DMS 273 (cell line): ENCODE measurements at regions not wholly inside any gene's neighbourhood (a gene's known extent, or its start where the extent isn't known, plus 50 kb on each side); places are given as distances from the start of the nearest gene placed in this dataset.

ENCODE experiments used
- DNase-seq: peaks from one replicate; lab custom pipeline; 2025; ENCODE audit not compliant: unreplicated experiment; lab: John Stamatoyannopoulos, UW

- DNase-seq = no peak
Observed at GRCh38 chr18:78130232-78131195, 849.1 kb upstream of the SALL3 start.

- DNase-seq = no peak
Observed at GRCh38 chr18:78133729-78134128, 845.9 kb upstream of the SALL3 start.

GRCh38 chr18:78136986-78137385 is 842.6 kb upstream of the SALL3 start:
- no peak for DNase-seq

- no peak for DNase-seq
Observed at GRCh38 chr18:78138983-78139496, 840.6 kb upstream of the SALL3 start.

GRCh38 chr18:78140294-78140693 is 839.3 kb upstream of the SALL3 start:
- DNase-seq = no peak

- no peak for DNase-seq
Observed at GRCh38 chr18:78144669-78145068, 834.9 kb upstream of the SALL3 start.

- DNase-seq = no peak
Observed at GRCh38 chr18:78145096-78145495, 834.5 kb upstream of the SALL3 start.

GRCh38 chr18:78146136-78147085 is 833.2 kb upstream of the SALL3 start:
- no peak for DNase-seq

GRCh38 chr18:78150590-78150989 is 829.0 kb upstream of the SALL3 start:
- DNase-seq = no peak

GRCh38 chr18:78151234-78151633 is 828.4 kb upstream of the SALL3 start:
- DNase-seq = no peak

GRCh38 chr18:78151948-78152725 is 827.5 kb upstream of the SALL3 start:
- DNase-seq = no peak

- DNase-seq = no peak
Observed at GRCh38 chr18:78153362-78153761, 826.3 kb upstream of the SALL3 start.

- no peak for DNase-seq
Observed at GRCh38 chr18:78154444-78154843, 825.2 kb upstream of the SALL3 start.

GRCh38 chr18:78154853-78155252 is 824.8 kb upstream of the SALL3 start:
- DNase-seq = no peak

- no peak for DNase-seq
Observed at GRCh38 chr18:78156466-78156865, 823.2 kb upstream of the SALL3 start.

GRCh38 chr18:78158943-78159342 is 820.7 kb upstream of the SALL3 start:
- no peak for DNase-seq

GRCh38 chr18:78159397-78159796 is 820.2 kb upstream of the SALL3 start:
- no peak for DNase-seq

- no peak for DNase-seq
Observed at GRCh38 chr18:78160961-78161656, 818.5 kb upstream of the SALL3 start.

GRCh38 chr18:78165525-78165924 is 814.1 kb upstream of the SALL3 start:
- DNase-seq = no peak

- DNase-seq = no peak
Observed at GRCh38 chr18:78168526-78168925, 811.1 kb upstream of the SALL3 start.
